ENCODE measurements at regions not wholly inside any gene's neighbourhood (a gene's known extent, or its start where the extent isn't known, plus 50 kb on each side); places are given as distances from the start of the nearest gene placed in this dataset.

- TF ChIP-seq FOXP2 (optimal IDR thresholded peaks at IDR 0.05; ENCODE audit: borderline replicate concordance, extremely low read depth, extremely low read length, insufficient read depth) (no peak), POLR2AphosphoS5 (IDR thresholded peaks at IDR 0.05; ENCODE audit: low read depth, low read length) (no peak)
Measured at GRCh38 chr16:87053016-87053982, 263.9 kb downstream of the C16orf95 start.

GRCh38 chr16:87054154-87054553, 263.0 kb downstream of the C16orf95 start:
- TF ChIP-seq POLR2AphosphoS5 (IDR thresholded peaks at IDR 0.05; ENCODE audit: low read depth, low read length) = no peak
- no peak for TF ChIP-seq REST (IDR thresholded peaks at IDR 0.05; ENCODE audit: insufficient read depth in 1 of 2, low read depth in 2 of 2, low read length in 2 of 2)
- no peak for TF ChIP-seq SIN3A (IDR thresholded peaks at IDR 0.05; ENCODE audit: borderline replicate concordance, insufficient read depth, low read length)
- no peak for TF ChIP-seq TAF1 (IDR thresholded peaks at IDR 0.05; ENCODE audit: borderline replicate concordance, insufficient read depth, low read length)

- TF ChIP-seq FOXP2 (optimal IDR thresholded peaks at IDR 0.05; ENCODE audit: borderline replicate concordance, extremely low read depth, extremely low read length, insufficient read depth) (no peak), POLR2AphosphoS5 (IDR thresholded peaks at IDR 0.05; ENCODE audit: low read depth, low read length) (no peak), SIN3A (IDR thresholded peaks at IDR 0.05; ENCODE audit: borderline replicate concordance, insufficient read depth, low read length) (no peak), REST (IDR thresholded peaks at IDR 0.05; ENCODE audit: insufficient read depth in 1 of 2, low read depth in 2 of 2, low read length in 2 of 2) (no peak), TAF1 (IDR thresholded peaks at IDR 0.05; ENCODE audit: borderline replicate concordance, insufficient read depth, low read length) (no peak)
Measured at GRCh38 chr16:87054856-87055255, 262.3 kb downstream of the C16orf95 start.

- TF ChIP-seq TAF1 (IDR thresholded peaks at IDR 0.05; ENCODE audit: borderline replicate concordance, insufficient read depth, low read length) = no peak
- TF ChIP-seq SIN3A (IDR thresholded peaks at IDR 0.05; ENCODE audit: borderline replicate concordance, insufficient read depth, low read length) = no peak
- TF ChIP-seq POLR2AphosphoS5 (IDR thresholded peaks at IDR 0.05; ENCODE audit: low read depth, low read length) = no peak
Measured at GRCh38 chr16:87056083-87056482, 261.1 kb downstream of the C16orf95 start.

- no peak for TF ChIP-seq SIN3A (IDR thresholded peaks at IDR 0.05; ENCODE audit: borderline replicate concordance, insufficient read depth, low read length)
- TF ChIP-seq POLR2AphosphoS5 (IDR thresholded peaks at IDR 0.05; ENCODE audit: low read depth, low read length) = no peak
- TF ChIP-seq TAF1 (IDR thresholded peaks at IDR 0.05; ENCODE audit: borderline replicate concordance, insufficient read depth, low read length) = no peak
- no peak for TF ChIP-seq REST (IDR thresholded peaks at IDR 0.05; ENCODE audit: insufficient read depth in 1 of 2, low read depth in 2 of 2, low read length in 2 of 2)
- TF ChIP-seq FOXP2 (optimal IDR thresholded peaks at IDR 0.05; ENCODE audit: borderline replicate concordance, extremely low read depth, extremely low read length, insufficient read depth) = no peak
Measured at GRCh38 chr16:87056551-87056950, 260.6 kb downstream of the C16orf95 start.

- TF ChIP-seq REST (IDR thresholded peaks at IDR 0.05; ENCODE audit: insufficient read depth in 1 of 2, low read depth in 2 of 2, low read length in 2 of 2) (no peak), TAF1 (IDR thresholded peaks at IDR 0.05; ENCODE audit: borderline replicate concordance, insufficient read depth, low read length) (no peak), POLR2AphosphoS5 (IDR thresholded peaks at IDR 0.05; ENCODE audit: low read depth, low read length) (no peak), FOXP2 (optimal IDR thresholded peaks at IDR 0.05; ENCODE audit: borderline replicate concordance, extremely low read depth, extremely low read length, insufficient read depth) (no peak), SIN3A (IDR thresholded peaks at IDR 0.05; ENCODE audit: borderline replicate concordance, insufficient read depth, low read length) (no peak)
Measured at GRCh38 chr16:87057211-87057881, 259.8 kb downstream of the C16orf95 start.
